ENCODE measurements at regions not wholly inside any gene's neighbourhood (a gene's known extent, or its start where the extent isn't known, plus 50 kb on each side); places are given as distances from the start of the nearest gene placed in this dataset.

GRCh38 chr6:119523556-119523955 is 174.0 kb upstream of the MAN1A1 start:
- no peak overlapping the region for H3K27ac ChIP-seq
- no peak for DNase-seq
- in situ Hi-C loops (cut with HindIII; ENCODE audit: low pct_ligation_motif_present, low sequenced_read_pairs): no loop called here
- H3K27me3 ChIP-seq (replicated peaks): no peaks in the 10 kb centered on the region
- no peak overlapping the region for H3K4me3 ChIP-seq (ENCODE audit: low read depth, low read length)
- no peaks in the 10 kb centered on the region for H3K36me3 ChIP-seq (replicated peaks)
- TF ChIP-seq CTCF (IDR thresholded peaks at IDR 0.05; ENCODE audit: low read depth, low read length, missing control alignments): no peak

GRCh38 chr6:119521251-119521650 is 171.7 kb upstream of the MAN1A1 start:
- DNase-seq: no peak
- H3K27me3 ChIP-seq (replicated peaks): no peaks in the 10 kb centered on the region
- no peak overlapping the region for H3K4me3 ChIP-seq (ENCODE audit: low read depth, low read length)
- H3K27ac ChIP-seq: no peak overlapping the region
- no peaks in the 10 kb centered on the region for H3K36me3 ChIP-seq (replicated peaks)
- TF ChIP-seq CTCF (IDR thresholded peaks at IDR 0.05; ENCODE audit: low read depth, low read length, missing control alignments): no peak
- in situ Hi-C loops (cut with HindIII; ENCODE audit: low pct_ligation_motif_present, low sequenced_read_pairs): no loop called here

GRCh38 chr6:119517428-119517827 is 167.9 kb upstream of the MAN1A1 start:
- Histone ChIP-seq H3K27me3 (replicated peaks) (no peaks in the 10 kb centered on the region), H3K27ac (no peak overlapping the region), H3K36me3 (replicated peaks) (no peaks in the 10 kb centered on the region), H3K4me3 (ENCODE audit: low read depth, low read length) (no peak overlapping the region)
- in situ Hi-C loops (cut with HindIII; ENCODE audit: low pct_ligation_motif_present, low sequenced_read_pairs): no loop called here
- DNase-seq: no peak
- no peak for TF ChIP-seq CTCF (IDR thresholded peaks at IDR 0.05; ENCODE audit: low read depth, low read length, missing control alignments)

- no peak for DNase-seq
- Histone ChIP-seq H3K4me3 (ENCODE audit: low read depth, low read length) (no peak overlapping the region), H3K36me3 (replicated peaks) (no peaks in the 10 kb centered on the region), H3K27ac (no peak overlapping the region), H3K27me3 (replicated peaks) (no peaks in the 10 kb centered on the region)
- TF ChIP-seq CTCF (IDR thresholded peaks at IDR 0.05; ENCODE audit: low read depth, low read length, missing control alignments): no peak
- in situ Hi-C loops (cut with HindIII; ENCODE audit: low pct_ligation_motif_present, low sequenced_read_pairs): no loop called here
Measured at GRCh38 chr6:119514345-119514744, 164.8 kb upstream of the MAN1A1 start.

- TF ChIP-seq CTCF (IDR thresholded peaks at IDR 0.05; ENCODE audit: low read depth, low read length, missing control alignments): no peak
Measured at GRCh38 chr6:119511024-119511423, 161.5 kb upstream of the MAN1A1 start.

GRCh38 chr6:119510246-119510645 is 160.7 kb upstream of the MAN1A1 start:
- TF ChIP-seq CTCF (IDR thresholded peaks at IDR 0.05; ENCODE audit: low read depth, low read length, missing control alignments): no peak
- Histone ChIP-seq H3K4me3 (ENCODE audit: low read depth, low read length) (no peak overlapping the region), H3K27ac (no peak overlapping the region), H3K27me3 (replicated peaks) (no peaks in the 10 kb centered on the region), H3K36me3 (replicated peaks) (no peaks in the 10 kb centered on the region)
- no peak for DNase-seq
- in situ Hi-C loops (cut with HindIII; ENCODE audit: low pct_ligation_motif_present, low sequenced_read_pairs): no loop called here

More at GRCh38 chr6:119511024-119511423, 161.5 kb upstream of the MAN1A1 start:
- Histone ChIP-seq H3K4me3 (ENCODE audit: low read depth, low read length) (no peak overlapping the region), H3K27ac (no peak overlapping the region), H3K27me3 (replicated peaks) (no peaks in the 10 kb centered on the region), H3K36me3 (replicated peaks) (no peaks in the 10 kb centered on the region)
- no peak for DNase-seq
- in situ Hi-C loops (cut with HindIII; ENCODE audit: low pct_ligation_motif_present, low sequenced_read_pairs): no loop called here

Data from brain microvascular endothelial cell (primary cell).